Central memory CD8-positive, alpha-beta T cell (primary cell): ENCODE measurements at regions not wholly inside any gene's neighbourhood (a gene's known extent, or its start where the extent isn't known, plus 50 kb on each side); places are given as distances from the start of the nearest gene placed in this dataset.

Experiments used
- ATAC-seq: fragments of 150-1000 bp; cut with Tn5 transposase; replicated peaks from 2 replicates; pipeline ENCODE4 v1.10.0; 2022; ENCODE audit warnings: mild to moderate bottlenecking, moderate FRiP score, moderate number of reproducible peaks; ENCODE audit not compliant: poor library complexity, severe bottlenecking; ENCODE audit errors: extremely low read depth
- DNase-seq, 2 donors: peaks; one replicate each; pipeline ENCODE4 v3.0.0; 2021; ENCODE audit warnings: low spot score in 2 of 2
- H3K27ac Mint-ChIP-seq: one replicate; pipeline ENCODE4 v1.8.0; 2022; ENCODE audit warnings: low read depth, mild to moderate bottlenecking, moderate library complexity, mixed read lengths
- H3K27me3 Mint-ChIP-seq: one replicate; pipeline ENCODE4 v1.8.0; 2022; ENCODE audit warnings: mixed read lengths
- H3K36me3 Mint-ChIP-seq: one replicate; pipeline ENCODE4 v1.8.0; 2022; ENCODE audit warnings: mild to moderate bottlenecking, moderate library complexity, mixed read lengths; ENCODE audit not compliant: insufficient read depth
- H3K4me1 Mint-ChIP-seq: one replicate; pipeline ENCODE4 v1.8.0; 2022; ENCODE audit warnings: mixed read lengths
- H3K4me3 Mint-ChIP-seq: one replicate; pipeline ENCODE4 v1.8.0; 2022; ENCODE audit warnings: mild to moderate bottlenecking, moderate library complexity, mixed read lengths
- H3K9me3 Mint-ChIP-seq: one replicate; pipeline ENCODE4 v1.8.0; 2022; ENCODE audit warnings: mixed read lengths

DNA sequence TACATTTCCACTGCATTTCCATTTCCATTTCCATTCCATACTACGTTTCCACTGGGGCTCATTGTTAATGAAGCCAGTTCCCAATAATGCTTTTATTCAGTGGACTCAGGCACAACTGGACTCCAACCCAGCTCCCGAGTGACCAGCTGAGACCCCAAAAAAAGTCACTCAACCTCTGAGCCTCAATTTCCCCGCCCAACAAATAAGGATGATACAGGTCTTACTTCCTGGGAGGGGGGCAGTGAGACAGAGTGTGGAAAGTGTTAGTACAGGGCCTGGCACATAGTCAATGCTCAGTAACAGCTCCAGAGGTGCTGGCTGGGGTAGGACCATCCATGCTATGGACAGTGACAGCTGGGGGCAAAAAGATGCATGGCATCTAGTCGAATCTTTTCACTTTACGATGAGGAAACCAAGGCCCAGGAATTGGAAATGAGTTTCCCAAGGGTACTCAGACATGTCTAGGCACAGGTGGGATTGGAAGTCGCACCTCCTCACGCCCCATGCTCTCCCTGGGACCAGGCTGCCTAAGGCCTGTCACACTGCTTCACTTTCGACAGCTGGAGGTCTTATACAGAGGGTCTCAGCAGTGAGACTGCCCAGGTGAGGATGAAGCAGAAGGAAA lies 226.5 kb downstream of the ANAPC1 start:
- Mint-ChIP-seq H3K4me3 (no peak overlapping the region), H3K36me3 (no peaks in the 10 kb centered on the region), H3K9me3 (no peaks in the 10 kb centered on the region), H3K27ac (no peak overlapping the region), H3K4me1 (peaks cover 5% of the 10 kb centered on the region), H3K27me3 (no peaks in the 10 kb centered on the region)
- DNase-seq = no peak
- no peak for ATAC-seq

GRCh38 chr2:111659361-111660333 lies 224.3 kb downstream of the ANAPC1 start:
- Mint-ChIP-seq H3K36me3 (no peaks in the 10 kb centered on the region), H3K4me1 (peaks cover 10% of the 10 kb centered on the region), H3K9me3 (no peaks in the 10 kb centered on the region), H3K27ac (no peak overlapping the region), H3K4me3 (no peak overlapping the region), H3K27me3 (no peaks in the 10 kb centered on the region)
- no peak for DNase-seq
- no peak for ATAC-seq

GRCh38 chr2:111660811-111661210 lies 223.2 kb downstream of the ANAPC1 start:
- Mint-ChIP-seq H3K27ac (no peak overlapping the region), H3K9me3 (no peaks in the 10 kb centered on the region), H3K4me1 (peaks cover 10% of the 10 kb centered on the region), H3K36me3 (no peaks in the 10 kb centered on the region), H3K4me3 (no peak overlapping the region), H3K27me3 (no peaks in the 10 kb centered on the region)
- ATAC-seq = no peak
- DNase-seq = no peak

- no peaks in the 10 kb centered on the region for H3K9me3 Mint-ChIP-seq
- H3K27me3 Mint-ChIP-seq = no peaks in the 10 kb centered on the region
- no peak for DNase-seq
- peaks cover 10% of the 10 kb centered on the region for H3K4me1 Mint-ChIP-seq
- no peaks in the 10 kb centered on the region for H3K36me3 Mint-ChIP-seq
- no peak for ATAC-seq
- H3K4me3 Mint-ChIP-seq = no peak overlapping the region
- H3K27ac Mint-ChIP-seq = no peak overlapping the region
Observed at GRCh38 chr2:111661286-111661940, 222.6 kb downstream of the ANAPC1 start.

GRCh38 chr2:111662039-111662770 lies 221.8 kb downstream of the ANAPC1 start:
- Mint-ChIP-seq H3K36me3 (no peaks in the 10 kb centered on the region), H3K9me3 (no peaks in the 10 kb centered on the region), H3K4me1 (peaks cover 10% of the 10 kb centered on the region), H3K27ac (no peak overlapping the region), H3K4me3 (no peak overlapping the region), H3K27me3 (no peaks in the 10 kb centered on the region)
- ATAC-seq (no peak), DNase-seq (no peak)

DNA sequence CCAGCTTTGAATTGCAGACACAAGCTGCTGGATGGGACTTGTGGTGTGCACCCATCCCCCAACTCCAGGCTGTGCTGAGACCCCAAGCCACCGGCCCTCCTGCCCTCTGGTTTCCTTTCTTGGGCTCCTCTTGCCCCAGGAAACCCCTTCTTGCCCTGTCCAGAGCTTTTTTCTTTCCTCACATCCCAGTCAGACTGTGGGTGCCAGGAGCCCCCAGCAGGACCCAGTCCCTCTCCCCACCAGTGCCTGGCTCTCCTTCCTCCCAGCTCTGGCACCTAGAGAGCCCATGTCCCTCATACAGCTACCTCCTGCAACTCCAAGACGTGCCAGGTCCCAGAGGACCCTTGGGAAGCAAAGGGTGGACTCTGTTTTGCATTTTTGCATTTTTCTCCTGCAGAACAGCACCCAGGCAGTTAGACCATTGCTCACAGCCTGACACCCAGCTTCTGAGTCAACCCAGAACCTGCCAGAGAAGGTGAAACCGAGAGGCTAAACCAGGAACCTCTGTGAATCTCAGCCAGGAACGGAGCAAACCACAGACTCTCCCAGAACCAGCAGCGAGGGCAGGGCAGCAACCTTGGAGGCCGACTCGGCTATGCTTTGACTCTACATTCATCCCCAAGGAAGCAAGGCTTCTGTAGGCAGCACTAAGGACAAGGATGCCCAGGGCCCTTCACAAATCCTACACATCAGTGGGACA lies 221.1 kb downstream of the ANAPC1 start:
- peak; percentile 28 for ATAC-seq
- Mint-ChIP-seq H3K36me3 (no peaks in the 10 kb centered on the region), H3K4me1 (peaks cover 10% of the 10 kb centered on the region), H3K27ac (no peak overlapping the region), H3K27me3 (no peaks in the 10 kb centered on the region), H3K9me3 (no peaks in the 10 kb centered on the region), H3K4me3 (no peak overlapping the region)
- no peak for DNase-seq

GRCh38 chr2:111663471-111664274 lies 220.3 kb downstream of the ANAPC1 start:
- Mint-ChIP-seq H3K4me1 (peaks cover 10% of the 10 kb centered on the region), H3K36me3 (no peaks in the 10 kb centered on the region), H3K27ac (no peak overlapping the region), H3K27me3 (no peaks in the 10 kb centered on the region), H3K4me3 (no peak overlapping the region), H3K9me3 (no peaks in the 10 kb centered on the region)
- DNase-seq (no peak), ATAC-seq (no peak)

DNA sequence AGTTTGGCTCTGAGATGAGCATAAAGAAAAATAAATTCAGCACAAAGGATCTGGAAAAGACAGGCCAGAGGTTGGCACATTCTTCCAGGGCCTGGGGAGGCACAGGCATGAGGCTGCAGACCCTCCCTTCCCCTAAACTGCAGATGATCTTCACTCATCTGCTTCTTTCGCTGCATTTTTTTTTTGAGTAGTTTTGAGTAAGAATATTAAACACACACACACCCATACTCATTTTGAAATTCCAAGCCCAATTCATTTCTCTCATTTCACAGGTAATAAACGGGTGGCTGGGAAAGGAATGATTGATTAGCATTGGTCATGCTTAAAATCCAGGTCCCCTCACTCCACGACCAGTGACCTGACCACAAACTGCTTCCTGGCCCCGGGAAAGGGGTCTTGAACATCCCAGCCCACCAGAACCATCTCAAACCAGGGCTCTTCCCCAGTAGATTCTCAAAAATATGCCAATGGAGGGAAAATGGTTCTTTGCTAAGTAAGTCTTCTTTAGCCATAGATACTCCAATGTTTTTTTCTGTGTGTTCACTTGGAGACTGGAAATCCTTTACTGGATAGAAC lies 219.6 kb downstream of the ANAPC1 start:
- ATAC-seq = no peak
- no peak for DNase-seq
- Mint-ChIP-seq H3K4me3 (no peak overlapping the region), H3K27ac (no peak overlapping the region), H3K4me1 (peaks cover 10% of the 10 kb centered on the region), H3K36me3 (no peaks in the 10 kb centered on the region), H3K27me3 (no peaks in the 10 kb centered on the region), H3K9me3 (no peaks in the 10 kb centered on the region)

DNA sequence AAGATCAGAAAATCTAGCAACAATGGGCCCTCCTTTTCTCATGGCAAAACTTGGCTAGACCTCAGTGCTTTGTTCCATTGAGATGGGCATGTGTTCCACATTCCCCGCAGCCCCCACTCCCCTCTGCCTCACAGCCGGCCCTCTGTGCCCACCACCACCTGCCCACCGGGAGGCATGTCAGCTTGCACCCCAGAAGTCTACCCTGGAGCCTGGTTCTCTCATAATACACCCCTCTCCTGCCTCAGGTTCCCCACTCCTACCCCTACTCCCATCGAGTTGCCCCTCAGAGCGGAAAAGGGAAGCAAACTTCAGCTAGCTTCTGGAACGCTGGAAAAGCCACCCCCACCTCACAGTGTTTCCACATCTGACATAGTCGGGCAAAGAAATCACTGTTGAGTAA lies 219.0 kb downstream of the ANAPC1 start:
- peaks cover 10% of the 10 kb centered on the region for H3K4me1 Mint-ChIP-seq
- ATAC-seq (no peak), DNase-seq (no peak)
- no peak overlapping the region for H3K4me3 Mint-ChIP-seq
- no peaks in the 10 kb centered on the region for H3K36me3 Mint-ChIP-seq
- no peaks in the 10 kb centered on the region for H3K27me3 Mint-ChIP-seq
- H3K27ac Mint-ChIP-seq = no peak overlapping the region
- no peaks in the 10 kb centered on the region for H3K9me3 Mint-ChIP-seq

DNA sequence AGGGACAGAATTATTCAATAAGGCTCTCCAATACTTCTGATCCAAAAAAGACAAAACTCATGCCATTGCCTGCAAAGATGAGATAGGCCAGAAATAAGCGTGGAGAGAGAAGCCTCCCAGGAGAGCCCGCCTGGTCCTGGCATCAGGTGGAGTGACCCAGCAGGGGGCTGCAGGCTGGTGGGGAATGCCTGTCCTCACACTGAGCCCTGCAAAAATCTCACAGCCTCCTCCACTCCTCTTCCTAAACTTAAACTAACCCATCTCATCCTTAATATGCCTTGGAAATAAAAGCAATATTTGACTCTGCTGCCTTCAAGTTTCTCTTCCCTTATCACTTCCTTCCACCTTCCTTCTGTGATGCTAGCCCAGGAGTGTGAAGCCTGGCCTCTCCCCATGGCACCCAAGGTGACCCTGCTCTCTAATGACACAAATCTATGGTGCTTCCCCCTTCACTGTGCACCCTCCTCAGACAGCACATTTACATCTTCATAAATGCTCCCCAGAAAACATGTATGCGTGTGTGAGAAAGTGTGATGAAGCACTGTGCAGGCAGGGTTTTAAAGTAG lies 218.4 kb downstream of the ANAPC1 start:
- no peak for ATAC-seq
- no peaks in the 10 kb centered on the region for H3K9me3 Mint-ChIP-seq
- no peak overlapping the region for H3K4me3 Mint-ChIP-seq

DNA sequence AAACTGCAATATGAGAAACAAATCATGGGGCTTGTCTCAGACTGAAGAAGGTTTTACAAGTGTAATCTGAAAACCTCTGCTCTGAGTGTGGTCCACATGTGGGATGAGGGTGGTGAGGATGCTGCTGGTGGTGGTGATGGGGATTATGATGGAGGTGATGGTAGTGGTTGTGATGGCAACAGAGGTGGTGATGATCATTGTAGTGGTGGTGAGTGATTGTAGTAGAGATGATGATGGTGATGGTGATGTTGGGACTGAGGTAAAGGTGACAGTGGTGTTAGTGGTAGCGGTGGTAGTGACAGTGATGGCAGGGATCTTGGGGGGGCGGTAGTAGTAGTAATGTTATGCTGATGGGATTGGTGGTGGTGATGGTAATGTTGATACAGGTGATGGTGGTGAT lies 217.8 kb downstream of the ANAPC1 start:
- ATAC-seq = peak; percentile 24
- Mint-ChIP-seq H3K9me3 (no peaks in the 10 kb centered on the region), H3K27ac (no peak overlapping the region), H3K4me1 (peaks cover 10% of the 10 kb centered on the region), H3K27me3 (no peaks in the 10 kb centered on the region), H3K36me3 (no peaks in the 10 kb centered on the region), H3K4me3 (no peak overlapping the region)
- DNase-seq = no peak

More for the DNA sequence above, 218.4 kb downstream of the ANAPC1 start:
- no peak for DNase-seq
- no peaks in the 10 kb centered on the region for H3K36me3 Mint-ChIP-seq
- no peak overlapping the region for H3K27ac Mint-ChIP-seq
- H3K27me3 Mint-ChIP-seq = no peaks in the 10 kb centered on the region
- peaks cover 10% of the 10 kb centered on the region for H3K4me1 Mint-ChIP-seq
